Transverse colon (tissue), 3 donors: ENCODE measurements at regions not wholly inside any gene's neighbourhood (a gene's known extent, or its start where the extent isn't known, plus 50 kb on each side); places are given as distances from the start of the nearest gene placed in this dataset.

Experiments
- EP300 ChIP-seq: sonication (generic); formaldehyde crosslinking; IDR thresholded peaks from one replicate; pipeline ENCODE4 v1.6.1; 2017; ENCODE audit warnings: antibody characterized with exemption, low read depth
- TF ChIP-seq, protein P1 (sequence below), 5 experiments: fragments of 200-600 bp in 3 of 5; fragments of 450-650 bp in 2 of 5; sonication (generic) in 3 of 5; IDR thresholded peaks; 1 replicate in 2 of 5; 2 replicates in 3 of 5; pipeline ENCODE4 v1.5.1; 2016 to 2017; ENCODE audit warnings: antibody characterized with exemption in 5 of 5, inconsistent platforms in 3 of 5, mild to moderate bottlenecking in 2 of 5, moderate library complexity in 1 of 5

DNA sequence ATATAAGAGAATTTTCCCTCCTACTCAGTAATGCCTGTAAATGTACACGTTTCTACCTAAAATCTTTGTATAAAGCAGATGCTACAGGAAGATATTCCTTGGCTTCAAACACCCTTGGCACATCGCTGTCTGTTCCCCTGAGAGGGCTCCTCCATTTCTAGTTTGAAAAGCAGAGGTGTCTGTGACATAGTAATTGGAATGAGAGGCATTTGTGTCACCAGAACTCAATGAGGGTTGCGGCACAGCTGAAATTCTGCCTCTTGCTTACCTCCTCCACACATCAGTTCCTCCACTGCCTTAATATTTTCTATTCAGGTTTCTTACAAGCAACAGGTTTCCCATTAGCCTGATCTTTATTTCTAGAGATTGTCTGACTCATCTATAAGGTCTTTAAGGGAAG lies 359.9 kb upstream of the DCC start:
- TF ChIP-seq, protein P1, sequence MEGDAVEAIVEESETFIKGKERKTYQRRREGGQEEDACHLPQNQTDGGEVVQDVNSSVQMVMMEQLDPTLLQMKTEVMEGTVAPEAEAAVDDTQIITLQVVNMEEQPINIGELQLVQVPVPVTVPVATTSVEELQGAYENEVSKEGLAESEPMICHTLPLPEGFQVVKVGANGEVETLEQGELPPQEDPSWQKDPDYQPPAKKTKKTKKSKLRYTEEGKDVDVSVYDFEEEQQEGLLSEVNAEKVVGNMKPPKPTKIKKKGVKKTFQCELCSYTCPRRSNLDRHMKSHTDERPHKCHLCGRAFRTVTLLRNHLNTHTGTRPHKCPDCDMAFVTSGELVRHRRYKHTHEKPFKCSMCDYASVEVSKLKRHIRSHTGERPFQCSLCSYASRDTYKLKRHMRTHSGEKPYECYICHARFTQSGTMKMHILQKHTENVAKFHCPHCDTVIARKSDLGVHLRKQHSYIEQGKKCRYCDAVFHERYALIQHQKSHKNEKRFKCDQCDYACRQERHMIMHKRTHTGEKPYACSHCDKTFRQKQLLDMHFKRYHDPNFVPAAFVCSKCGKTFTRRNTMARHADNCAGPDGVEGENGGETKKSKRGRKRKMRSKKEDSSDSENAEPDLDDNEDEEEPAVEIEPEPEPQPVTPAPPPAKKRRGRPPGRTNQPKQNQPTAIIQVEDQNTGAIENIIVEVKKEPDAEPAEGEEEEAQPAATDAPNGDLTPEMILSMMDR (IDR thresholded peaks at IDR 0.05) = no peak
- no peak for TF ChIP-seq EP300
